ENCODE measurements at regions not wholly inside any gene's neighbourhood (a gene's known extent, or its start where the extent isn't known, plus 50 kb on each side); places are given as distances from the start of the nearest gene placed in this dataset.

DNA sequence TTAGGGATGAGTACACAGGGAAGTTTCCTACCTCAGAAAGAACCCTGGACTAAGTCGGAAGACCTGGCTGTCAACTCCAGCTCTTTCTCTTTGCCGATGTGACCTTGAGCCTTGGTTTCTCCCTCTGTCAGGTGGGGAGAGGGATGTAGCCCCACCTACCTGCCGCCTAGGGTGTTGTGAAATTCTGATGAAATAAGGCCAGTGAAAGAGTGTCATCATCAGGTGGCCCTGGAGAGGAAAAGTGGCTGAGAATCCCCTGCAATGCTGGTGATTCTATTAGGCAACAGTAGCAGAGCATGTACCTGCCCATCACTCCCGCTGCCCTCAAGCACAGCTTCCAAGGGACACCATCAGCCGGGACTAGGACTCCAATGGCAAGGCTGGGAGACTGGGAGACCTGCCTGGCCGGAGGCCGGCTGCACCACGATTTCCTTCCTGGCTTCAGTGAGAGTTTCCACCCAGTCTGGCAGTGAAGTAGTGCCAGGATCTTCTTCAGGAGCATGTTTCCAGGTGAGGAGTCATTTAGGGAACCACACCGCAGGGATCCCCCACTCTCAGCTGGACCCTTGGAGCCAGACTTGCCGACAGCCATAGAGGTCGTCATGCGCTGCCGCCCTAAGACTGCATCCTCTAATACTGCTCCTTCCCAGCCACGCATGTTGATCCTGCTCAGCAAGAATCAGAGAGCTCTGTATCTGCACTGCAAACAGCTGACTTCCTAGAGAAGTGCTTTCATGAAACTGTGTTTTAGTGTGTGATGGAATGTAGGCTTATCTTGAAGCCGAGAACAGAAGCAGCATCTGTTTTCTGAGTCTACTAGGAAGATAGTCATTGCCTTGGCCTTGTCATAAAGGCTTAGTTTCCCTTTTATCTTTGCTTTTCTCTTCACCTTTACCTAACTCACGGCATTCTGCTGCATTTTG is 88.0 kb upstream of the F3 start:
- Histone ChIP-seq H3K4me1 (ENCODE audit: insufficient read depth, low read length, poor library complexity, severe bottlenecking) (peaks cover 9% of the 10 kb centered on the region), H3K9ac (ENCODE audit: low read depth, low read length, poor library complexity, severe bottlenecking) (no peak overlapping the region), H3K4me3 (ENCODE audit: low read length, poor library complexity, severe bottlenecking) (no peak overlapping the region), H3K9me2 (replicated peaks; ENCODE audit: low read depth, low read length) (no peaks in the 10 kb centered on the region), H4K20me1 (ENCODE audit: insufficient read depth, low read length, poor library complexity, severe bottlenecking) (no peaks in the 10 kb centered on the region), H3K4me2 (ENCODE audit: low read depth, low read length, poor library complexity, severe bottlenecking) (peak overlapping the region; percentile 26), H3K27me3 (ENCODE audit: insufficient read depth, low read length, poor library complexity, severe bottlenecking) (no peaks in the 10 kb centered on the region), H3K9me3 (ENCODE audit: insufficient read depth, low read depth, low read length) (no peaks in the 10 kb centered on the region), H3K36me3 (ENCODE audit: insufficient read depth, low read length) (no peaks in the 10 kb centered on the region), H3F3A (ENCODE audit: low read depth) (no peaks in the 10 kb centered on the region), H3K79me2 (ENCODE audit: insufficient read depth, low read length) (no peaks in the 10 kb centered on the region), H2AFZ (ENCODE audit: low read length) (no peak overlapping the region)
- no peak for TF ChIP-seq EZH2phosphoT487 (IDR thresholded peaks at IDR 0.05; ENCODE audit: borderline replicate concordance)
- TF ChIP-seq, protein P1, sequence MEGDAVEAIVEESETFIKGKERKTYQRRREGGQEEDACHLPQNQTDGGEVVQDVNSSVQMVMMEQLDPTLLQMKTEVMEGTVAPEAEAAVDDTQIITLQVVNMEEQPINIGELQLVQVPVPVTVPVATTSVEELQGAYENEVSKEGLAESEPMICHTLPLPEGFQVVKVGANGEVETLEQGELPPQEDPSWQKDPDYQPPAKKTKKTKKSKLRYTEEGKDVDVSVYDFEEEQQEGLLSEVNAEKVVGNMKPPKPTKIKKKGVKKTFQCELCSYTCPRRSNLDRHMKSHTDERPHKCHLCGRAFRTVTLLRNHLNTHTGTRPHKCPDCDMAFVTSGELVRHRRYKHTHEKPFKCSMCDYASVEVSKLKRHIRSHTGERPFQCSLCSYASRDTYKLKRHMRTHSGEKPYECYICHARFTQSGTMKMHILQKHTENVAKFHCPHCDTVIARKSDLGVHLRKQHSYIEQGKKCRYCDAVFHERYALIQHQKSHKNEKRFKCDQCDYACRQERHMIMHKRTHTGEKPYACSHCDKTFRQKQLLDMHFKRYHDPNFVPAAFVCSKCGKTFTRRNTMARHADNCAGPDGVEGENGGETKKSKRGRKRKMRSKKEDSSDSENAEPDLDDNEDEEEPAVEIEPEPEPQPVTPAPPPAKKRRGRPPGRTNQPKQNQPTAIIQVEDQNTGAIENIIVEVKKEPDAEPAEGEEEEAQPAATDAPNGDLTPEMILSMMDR (conservative IDR thresholded peaks at IDR 0.05; ENCODE audit: low read length), result no peak

DNA sequence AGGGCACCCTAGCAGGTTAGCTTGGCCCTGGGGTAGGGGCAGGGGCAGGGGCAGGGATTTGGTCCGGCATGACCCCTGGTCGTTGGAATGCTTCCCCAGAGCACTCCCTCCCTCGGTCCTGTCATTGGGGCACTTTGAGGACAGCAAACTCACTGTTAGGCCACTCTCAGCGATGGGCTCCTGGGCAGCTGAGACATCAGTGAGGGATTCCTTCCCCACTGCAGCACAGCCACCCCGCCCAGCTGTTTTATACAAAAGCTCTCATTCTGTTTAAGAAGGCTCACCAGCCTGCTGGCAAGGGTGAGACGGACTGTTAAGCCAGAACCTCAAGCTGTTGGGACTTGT is 86.9 kb upstream of the F3 start:
- TF ChIP-seq, protein P1 (conservative IDR thresholded peaks at IDR 0.05; ENCODE audit: low read length), result no peak
- no peak for TF ChIP-seq EZH2phosphoT487 (IDR thresholded peaks at IDR 0.05; ENCODE audit: borderline replicate concordance)
- peaks cover 9% of the 10 kb centered on the region for H3K4me1 ChIP-seq (ENCODE audit: insufficient read depth, low read length, poor library complexity, severe bottlenecking)
- H3K4me2 ChIP-seq (ENCODE audit: low read depth, low read length, poor library complexity, severe bottlenecking), result no peak overlapping the region
- no peak overlapping the region for H3K4me3 ChIP-seq (ENCODE audit: low read length, poor library complexity, severe bottlenecking)
- no peaks in the 10 kb centered on the region for H3K9me3 ChIP-seq (ENCODE audit: insufficient read depth, low read depth, low read length)
- no peaks in the 10 kb centered on the region for H3K36me3 ChIP-seq (ENCODE audit: insufficient read depth, low read length)
- H4K20me1 ChIP-seq (ENCODE audit: insufficient read depth, low read length, poor library complexity, severe bottlenecking), result no peaks in the 10 kb centered on the region
- H3K9ac ChIP-seq (ENCODE audit: low read depth, low read length, poor library complexity, severe bottlenecking), result no peak overlapping the region
- H3K27me3 ChIP-seq (ENCODE audit: insufficient read depth, low read length, poor library complexity, severe bottlenecking), result no peaks in the 10 kb centered on the region
- H2AFZ ChIP-seq (ENCODE audit: low read length), result no peak overlapping the region
- no peaks in the 10 kb centered on the region for H3K9me2 ChIP-seq (replicated peaks; ENCODE audit: low read depth, low read length)
- H3K79me2 ChIP-seq (ENCODE audit: insufficient read depth, low read length), result no peaks in the 10 kb centered on the region
- H3F3A ChIP-seq (ENCODE audit: low read depth), result no peaks in the 10 kb centered on the region

DNA sequence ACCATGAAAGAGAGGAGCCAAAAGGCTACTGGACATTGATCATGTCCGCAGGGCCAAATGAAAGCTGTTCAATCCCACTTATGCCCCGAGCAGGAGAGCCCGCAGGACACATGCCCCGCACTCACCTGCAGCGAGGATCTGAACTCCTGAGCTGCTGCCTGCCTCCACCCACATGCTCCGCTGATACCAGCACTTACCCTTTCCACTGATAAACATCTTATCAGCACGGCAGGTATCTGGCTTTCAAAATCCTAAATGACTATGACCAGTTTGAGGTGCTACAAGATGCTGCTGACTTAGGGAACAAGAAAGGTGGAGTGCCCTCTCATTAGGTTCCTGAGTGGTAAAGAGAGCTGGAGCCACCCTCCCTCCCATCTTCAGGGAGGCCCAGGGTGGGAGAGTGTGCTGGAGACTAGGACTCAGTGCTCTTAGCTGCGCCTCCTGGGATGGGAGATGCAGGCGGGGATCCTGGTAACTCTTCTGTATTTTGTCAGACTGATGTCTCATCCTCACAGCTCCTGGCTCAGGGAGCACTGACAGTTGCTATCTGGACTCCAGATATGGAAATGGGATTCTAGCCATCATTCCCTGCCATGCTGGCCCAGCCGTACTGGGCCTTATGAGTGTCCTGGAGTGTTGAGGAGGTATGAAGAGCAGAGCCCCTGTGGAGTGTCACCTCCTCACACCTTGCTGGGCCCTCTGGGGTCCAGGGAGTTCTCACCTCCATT is 86.4 kb upstream of the F3 start:
- no peak overlapping the region for H3K4me2 ChIP-seq (ENCODE audit: low read depth, low read length, poor library complexity, severe bottlenecking)
- no peak for TF ChIP-seq EZH2phosphoT487 (IDR thresholded peaks at IDR 0.05; ENCODE audit: borderline replicate concordance)
- TF ChIP-seq, protein P1 (conservative IDR thresholded peaks at IDR 0.05; ENCODE audit: low read length), result no peak
- no peaks in the 10 kb centered on the region for H3K36me3 ChIP-seq (ENCODE audit: insufficient read depth, low read length)

More for the DNA sequence above, 86.4 kb upstream of the F3 start:
- Histone ChIP-seq H4K20me1 (ENCODE audit: insufficient read depth, low read length, poor library complexity, severe bottlenecking) (no peaks in the 10 kb centered on the region), H2AFZ (ENCODE audit: low read length) (no peak overlapping the region), H3K9me3 (ENCODE audit: insufficient read depth, low read depth, low read length) (no peaks in the 10 kb centered on the region), H3K9me2 (replicated peaks; ENCODE audit: low read depth, low read length) (no peaks in the 10 kb centered on the region), H3F3A (ENCODE audit: low read depth) (no peaks in the 10 kb centered on the region), H3K4me1 (ENCODE audit: insufficient read depth, low read length, poor library complexity, severe bottlenecking) (peaks cover 9% of the 10 kb centered on the region), H3K27me3 (ENCODE audit: insufficient read depth, low read length, poor library complexity, severe bottlenecking) (no peaks in the 10 kb centered on the region), H3K79me2 (ENCODE audit: insufficient read depth, low read length) (no peaks in the 10 kb centered on the region), H3K9ac (ENCODE audit: low read depth, low read length, poor library complexity, severe bottlenecking) (no peak overlapping the region), H3K4me3 (ENCODE audit: low read length, poor library complexity, severe bottlenecking) (no peak overlapping the region)
